Testis (tissue), 2 donors: ENCODE measurements at regions not wholly inside any gene's neighbourhood (a gene's known extent, or its start where the extent isn't known, plus 50 kb on each side); places are given as distances from the start of the nearest gene placed in this dataset.

ENCODE experiments used
- DNase-seq: peaks from one replicate; pipeline ENCODE4 v3.0.0-alpha.2; 2019
- H3K27ac ChIP-seq, 2 donors: fragments of 200-600 bp; sonication (generic); one replicate each; pipeline ENCODE4 v1.5.1; 2019
- H3K27me3 ChIP-seq: fragments of 200-600 bp; sonication (generic); one replicate; pipeline ENCODE4 v1.5.1; 2019
- H3K36me3 ChIP-seq: fragments of 200-600 bp; sonication (generic); one replicate; pipeline ENCODE4 v1.5.1; 2017; ENCODE audit warnings: low read depth; ENCODE audit errors: missing control alignments
- H3K4me1 ChIP-seq: fragments of 200-600 bp; sonication (generic); one replicate; pipeline ENCODE4 v1.5.1; 2019
- H3K4me3 ChIP-seq, 2 donors: fragments of 200-600 bp; sonication (generic); one replicate each; pipeline ENCODE4 v1.5.1; 2017 to 2019
- H3K9me3 ChIP-seq: fragments of 200-600 bp; sonication (generic); one replicate; pipeline ENCODE4 v1.5.1; 2017
- POLR2A ChIP-seq: fragments of 450-650 bp; IDR thresholded peaks from one replicate; pipeline ENCODE4 v1.6.1; 2017; ENCODE audit warnings: antibody characterized with exemption, mild to moderate bottlenecking, moderate library complexity
- WGBS, 2 donors: methylation state at CpG; one replicate each; pipeline ENCODE4 v1.1.5; 2018; 5-methylcytosine and 5-hydroxymethylcytosine counted together
- intact Hi-C: fragments of 100-400 bp; cut with DNase I; formaldehyde crosslinking; loops from one replicate; pipeline ENCODE4 v1.15.1; 2023; ENCODE audit warnings: low total_unique reads
- TF ChIP-seq, protein P1 (sequence below), 3 experiments: fragments of 450-650 bp in 2 of 3; fragments of 200-600 bp in 1 of 3; sonication (generic) in 1 of 3; IDR thresholded peaks; one replicate each; pipeline ENCODE4 v1.5.1; 2016 to 2019; ENCODE audit warnings: antibody characterized with exemption in 3 of 3, mild to moderate bottlenecking in 2 of 3, moderate library complexity in 1 of 3

DNA sequence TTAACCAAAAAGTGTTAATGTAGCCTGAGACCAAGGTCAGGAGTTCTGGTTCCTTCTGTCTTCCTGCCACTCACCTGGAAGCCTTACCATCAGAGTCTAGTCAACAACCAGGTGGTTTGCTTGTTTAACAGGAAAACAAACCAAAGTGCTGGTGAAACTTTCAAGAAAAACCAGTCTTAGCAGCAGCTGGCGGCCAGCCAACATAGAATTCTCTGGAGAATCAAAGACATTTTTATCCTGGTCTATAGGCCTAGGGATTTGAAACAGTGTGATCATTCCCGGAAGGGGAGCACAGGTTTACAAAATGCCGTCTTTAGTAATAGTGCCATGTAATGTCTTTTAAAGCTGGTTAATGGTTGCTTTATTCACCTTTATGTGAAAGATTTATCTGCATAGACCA is 146.6 kb upstream of the AKIRIN2 start:
- no peak overlapping the region for H3K4me3 ChIP-seq
- TF ChIP-seq, protein P1, sequence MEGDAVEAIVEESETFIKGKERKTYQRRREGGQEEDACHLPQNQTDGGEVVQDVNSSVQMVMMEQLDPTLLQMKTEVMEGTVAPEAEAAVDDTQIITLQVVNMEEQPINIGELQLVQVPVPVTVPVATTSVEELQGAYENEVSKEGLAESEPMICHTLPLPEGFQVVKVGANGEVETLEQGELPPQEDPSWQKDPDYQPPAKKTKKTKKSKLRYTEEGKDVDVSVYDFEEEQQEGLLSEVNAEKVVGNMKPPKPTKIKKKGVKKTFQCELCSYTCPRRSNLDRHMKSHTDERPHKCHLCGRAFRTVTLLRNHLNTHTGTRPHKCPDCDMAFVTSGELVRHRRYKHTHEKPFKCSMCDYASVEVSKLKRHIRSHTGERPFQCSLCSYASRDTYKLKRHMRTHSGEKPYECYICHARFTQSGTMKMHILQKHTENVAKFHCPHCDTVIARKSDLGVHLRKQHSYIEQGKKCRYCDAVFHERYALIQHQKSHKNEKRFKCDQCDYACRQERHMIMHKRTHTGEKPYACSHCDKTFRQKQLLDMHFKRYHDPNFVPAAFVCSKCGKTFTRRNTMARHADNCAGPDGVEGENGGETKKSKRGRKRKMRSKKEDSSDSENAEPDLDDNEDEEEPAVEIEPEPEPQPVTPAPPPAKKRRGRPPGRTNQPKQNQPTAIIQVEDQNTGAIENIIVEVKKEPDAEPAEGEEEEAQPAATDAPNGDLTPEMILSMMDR (IDR thresholded peaks at IDR 0.05): no peak
- no peak for TF ChIP-seq POLR2A
- intact Hi-C loops: no loop called here
- peak; percentile 38 for DNase-seq
- no peaks in the 10 kb centered on the region for H3K36me3 ChIP-seq
- H3K4me1 ChIP-seq: no peaks in the 10 kb centered on the region
- no peaks in the 10 kb centered on the region for H3K27me3 ChIP-seq
- no peaks in the 10 kb centered on the region for H3K9me3 ChIP-seq
- 65 to 69% methylated on average over 3 of the region's 3 CpGs for WGBS, 2 donors
- H3K27ac ChIP-seq: no peak overlapping the region

- Histone ChIP-seq H3K36me3 (no peaks in the 10 kb centered on the region), H3K4me3 (no peak overlapping the region), H3K27me3 (no peaks in the 10 kb centered on the region), H3K4me1 (no peaks in the 10 kb centered on the region), H3K9me3 (no peaks in the 10 kb centered on the region), H3K27ac (no peak overlapping the region)
- TF ChIP-seq, protein P1 (IDR thresholded peaks at IDR 0.05): no peak
- no peak for TF ChIP-seq POLR2A
- intact Hi-C loops: no loop called here
- DNase-seq: no peak
- WGBS, 2 donors: 93 to 94% methylated on average over 1 of the region's 1 CpG
These were observed 145.8 kb upstream of the AKIRIN2 start for GRCh38 chr6:87847830-87848210.

DNA sequence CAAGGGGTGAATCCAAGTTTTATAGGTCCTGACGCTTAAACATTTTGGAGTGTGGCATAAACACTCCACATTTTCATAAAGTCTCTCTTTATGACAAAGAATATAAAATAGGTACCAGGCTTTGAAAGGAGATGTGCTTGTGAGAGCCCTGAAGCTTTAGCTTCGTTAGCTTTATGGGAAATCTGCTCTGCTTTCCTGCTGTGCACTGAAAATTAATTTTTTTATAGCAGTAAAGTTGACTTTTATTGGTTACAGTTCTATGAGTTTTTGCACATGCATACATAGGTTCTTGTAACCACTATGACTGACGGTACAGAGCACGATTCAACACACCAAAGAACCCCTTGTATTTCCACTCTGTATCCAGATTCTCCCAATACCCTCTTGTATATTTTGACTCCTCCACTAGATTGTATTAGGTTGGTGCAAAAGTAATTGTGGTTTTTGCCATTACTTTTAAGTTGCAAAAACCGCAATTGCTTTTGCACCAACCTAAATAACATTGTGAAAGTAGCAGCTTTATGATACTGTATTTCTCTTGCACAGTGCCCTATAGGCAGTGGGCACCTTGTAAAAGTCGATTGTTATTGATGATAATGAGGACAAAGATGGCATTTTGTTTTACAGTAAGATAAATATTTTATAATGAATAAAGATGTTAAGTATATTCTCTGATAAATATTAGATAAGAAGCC is 145.2 kb upstream of the AKIRIN2 start:
- intact Hi-C loops: no loop called here
- Histone ChIP-seq H3K27me3 (no peaks in the 10 kb centered on the region), H3K9me3 (no peaks in the 10 kb centered on the region), H3K4me1 (no peaks in the 10 kb centered on the region), H3K4me3 (no peak overlapping the region), H3K36me3 (no peaks in the 10 kb centered on the region), H3K27ac (no peak overlapping the region)
- no peak for TF ChIP-seq POLR2A
- TF ChIP-seq, protein P1 (IDR thresholded peaks at IDR 0.05): no peak
- 90 to 92% methylated on average over 6 of the region's 6 CpGs for WGBS, 2 donors
- no peak for DNase-seq

DNA sequence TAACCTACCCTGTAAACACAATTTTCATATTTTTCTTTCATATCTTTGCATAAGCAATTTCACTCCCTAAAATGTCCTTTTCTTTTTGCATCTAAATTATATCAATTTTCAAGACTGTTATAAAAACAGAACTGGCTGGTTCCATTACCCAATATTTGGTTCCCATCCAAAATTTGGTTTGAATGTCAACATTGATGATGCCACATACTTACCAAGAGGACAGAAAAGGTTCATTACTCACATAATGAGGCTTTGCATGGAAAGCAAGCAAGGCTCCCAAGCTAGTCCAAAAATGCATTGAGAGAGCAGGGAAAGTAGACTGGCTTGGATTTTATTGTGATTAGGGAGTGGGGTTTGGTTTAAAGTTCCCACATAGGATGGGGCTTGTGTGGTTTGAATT is 144.4 kb upstream of the AKIRIN2 start:
- Histone ChIP-seq H3K36me3 (no peaks in the 10 kb centered on the region), H3K9me3 (no peaks in the 10 kb centered on the region), H3K4me3 (no peak overlapping the region), H3K27ac (no peak overlapping the region), H3K27me3 (no peaks in the 10 kb centered on the region), H3K4me1 (no peaks in the 10 kb centered on the region)
- no peak for DNase-seq
- intact Hi-C loops: no loop called here
- TF ChIP-seq, protein P1 (IDR thresholded peaks at IDR 0.05): no peak
- no peak for TF ChIP-seq POLR2A

DNA sequence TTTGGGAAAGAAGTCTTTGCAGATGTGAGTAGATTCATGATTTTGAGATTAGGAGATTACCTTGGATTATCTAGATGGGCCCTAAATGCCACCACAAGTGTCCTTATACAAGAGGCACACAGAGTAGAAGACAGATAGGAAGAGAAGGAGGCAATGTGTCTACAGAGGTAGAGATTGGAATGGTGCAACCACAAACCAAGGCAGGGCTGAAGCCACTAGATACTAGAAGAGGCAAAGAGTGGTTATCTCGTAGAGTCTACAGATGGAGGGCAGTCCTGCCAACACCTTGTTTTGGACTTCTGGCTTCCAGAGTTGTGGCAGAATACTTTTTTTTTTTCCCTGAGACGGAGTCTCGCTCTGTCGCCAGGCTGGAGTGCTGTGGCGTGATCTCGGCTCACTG is 138.3 kb upstream of the AKIRIN2 start:
- Histone ChIP-seq H3K27me3 (no peaks in the 10 kb centered on the region), H3K9me3 (no peaks in the 10 kb centered on the region), H3K36me3 (no peaks in the 10 kb centered on the region), H3K4me1 (no peaks in the 10 kb centered on the region), H3K27ac (no peak overlapping the region), H3K4me3 (no peak overlapping the region)
- 84 to 97% methylated on average over 6 of the region's 6 CpGs for WGBS, 2 donors
- TF ChIP-seq, protein P1 (IDR thresholded peaks at IDR 0.05): no peak
- no peak for TF ChIP-seq POLR2A
- intact Hi-C loops: no loop called here
- DNase-seq: no peak
